Breast epithelium (tissue), 3 donors: ENCODE measurements at regions not wholly inside any gene's neighbourhood (a gene's known extent, or its start where the extent isn't known, plus 50 kb on each side); places are given as distances from the start of the nearest gene placed in this dataset.

Source experiments
- POLR2AphosphoS5 ChIP-seq, 3 donors: sonication (generic); formaldehyde crosslinking; IDR thresholded peaks; one replicate each; pipeline ENCODE4 v1.6.1; 2017; ENCODE audit warnings: antibody characterized with exemption in 3 of 3
- TF ChIP-seq, protein P1 (sequence below), 3 donors: fragments of 450-650 bp; IDR thresholded peaks; one replicate each; pipeline ENCODE4 v1.5.1; 2016 to 2017; ENCODE audit warnings: antibody characterized with exemption in 3 of 3, mild to moderate bottlenecking in 3 of 3, moderate library complexity in 3 of 3

DNA sequence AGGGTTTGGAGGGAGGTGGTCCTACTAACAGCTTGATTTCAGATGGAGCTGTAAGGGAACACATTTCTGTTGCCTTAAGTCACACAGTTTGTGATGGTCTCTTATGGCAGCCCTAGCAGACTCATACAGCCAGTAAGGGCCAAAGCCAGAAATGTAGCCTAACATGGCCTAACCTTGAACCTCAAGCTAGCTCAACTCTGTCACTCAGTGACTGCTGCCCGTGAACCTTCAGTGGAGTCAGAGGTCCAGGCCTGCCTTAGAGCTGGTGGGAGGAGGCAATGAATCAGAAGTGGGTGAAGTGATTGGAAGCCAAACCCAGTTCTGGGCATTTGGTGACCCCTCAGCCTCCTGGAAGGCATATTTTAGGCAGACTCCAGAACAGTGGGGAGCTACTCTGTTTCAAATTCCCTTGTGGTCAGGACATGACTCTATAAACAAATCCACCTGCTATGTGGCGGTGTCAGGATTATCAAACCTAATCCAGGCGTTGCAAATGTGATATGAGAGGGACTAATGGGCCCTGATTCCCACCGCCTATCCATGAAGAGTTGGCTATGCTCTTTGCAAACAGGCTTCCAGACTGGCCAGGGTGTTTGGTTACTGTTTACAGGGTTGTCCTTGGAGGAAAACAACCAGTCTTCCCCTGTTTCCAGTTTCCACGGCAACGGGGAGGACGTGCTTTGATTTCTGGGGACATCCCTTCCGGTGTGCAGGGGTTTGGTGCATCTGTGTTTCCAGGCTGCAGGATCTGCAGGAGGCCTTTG lies 105.9 kb upstream of the AGBL1 start:
- TF ChIP-seq, protein P1, sequence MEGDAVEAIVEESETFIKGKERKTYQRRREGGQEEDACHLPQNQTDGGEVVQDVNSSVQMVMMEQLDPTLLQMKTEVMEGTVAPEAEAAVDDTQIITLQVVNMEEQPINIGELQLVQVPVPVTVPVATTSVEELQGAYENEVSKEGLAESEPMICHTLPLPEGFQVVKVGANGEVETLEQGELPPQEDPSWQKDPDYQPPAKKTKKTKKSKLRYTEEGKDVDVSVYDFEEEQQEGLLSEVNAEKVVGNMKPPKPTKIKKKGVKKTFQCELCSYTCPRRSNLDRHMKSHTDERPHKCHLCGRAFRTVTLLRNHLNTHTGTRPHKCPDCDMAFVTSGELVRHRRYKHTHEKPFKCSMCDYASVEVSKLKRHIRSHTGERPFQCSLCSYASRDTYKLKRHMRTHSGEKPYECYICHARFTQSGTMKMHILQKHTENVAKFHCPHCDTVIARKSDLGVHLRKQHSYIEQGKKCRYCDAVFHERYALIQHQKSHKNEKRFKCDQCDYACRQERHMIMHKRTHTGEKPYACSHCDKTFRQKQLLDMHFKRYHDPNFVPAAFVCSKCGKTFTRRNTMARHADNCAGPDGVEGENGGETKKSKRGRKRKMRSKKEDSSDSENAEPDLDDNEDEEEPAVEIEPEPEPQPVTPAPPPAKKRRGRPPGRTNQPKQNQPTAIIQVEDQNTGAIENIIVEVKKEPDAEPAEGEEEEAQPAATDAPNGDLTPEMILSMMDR (IDR thresholded peaks at IDR 0.05) = no peak
- TF ChIP-seq POLR2AphosphoS5 (IDR thresholded peaks at IDR 0.05) = no peak
